Astrocyte of the cerebellum (primary cell): ENCODE measurements at regions not wholly inside any gene's neighbourhood (a gene's known extent, or its start where the extent isn't known, plus 50 kb on each side); places are given as distances from the start of the nearest gene placed in this dataset.

Source experiments
- DNase-seq: peaks from one replicate; pipeline ENCODE4 v3.0.0-alpha.2; 2011; ENCODE audit warnings: low read depth
- H3K4me3 ChIP-seq: 2 replicates; pipeline ENCODE4 v1.5.1; 2011; ENCODE audit warnings: mild to moderate bottlenecking, low read depth, low read length, moderate library complexity
- in situ Hi-C: cut with HindIII; loops from 2 replicates; pipeline ENCODE4 v1.10.0; 2017; ENCODE audit warnings: low sequenced_read_pairs
- TF ChIP-seq, protein P1 (sequence below): IDR thresholded peaks from 2 replicates; pipeline ENCODE4 v1.5.1; 2012; ENCODE audit warnings: low read length, low read depth, moderate library complexity, mild to moderate bottlenecking; ENCODE audit errors: missing control alignments

DNA sequence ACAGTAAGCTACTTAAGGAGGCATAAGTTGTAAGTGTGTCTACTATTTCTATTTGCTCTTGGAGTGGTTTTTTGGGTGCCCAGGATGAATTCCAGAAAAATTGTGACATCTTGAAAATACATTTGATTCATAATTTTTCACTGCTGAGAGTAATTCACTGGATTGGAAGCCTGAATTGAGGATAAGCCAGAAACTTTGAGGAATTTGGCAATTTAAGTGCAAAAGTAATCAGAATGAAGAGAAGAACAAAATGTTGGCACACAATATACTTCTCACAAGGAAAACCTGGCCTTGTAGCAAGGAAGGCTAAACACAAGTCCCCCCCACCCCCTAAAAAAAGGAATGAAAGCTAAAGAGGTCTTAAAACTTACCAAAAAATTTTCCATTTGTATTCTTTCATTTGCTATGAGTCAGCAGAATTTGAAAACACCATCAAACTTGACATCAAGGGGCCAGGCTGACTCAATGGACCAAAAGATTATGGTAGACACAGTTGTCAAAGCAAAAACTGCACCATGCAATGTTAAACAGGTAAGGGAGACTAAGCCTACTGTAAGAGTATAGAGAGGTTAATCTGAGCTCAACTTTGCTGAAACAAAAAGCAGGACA is 840.0 kb downstream of the FRK start:
- TF ChIP-seq, protein P1, sequence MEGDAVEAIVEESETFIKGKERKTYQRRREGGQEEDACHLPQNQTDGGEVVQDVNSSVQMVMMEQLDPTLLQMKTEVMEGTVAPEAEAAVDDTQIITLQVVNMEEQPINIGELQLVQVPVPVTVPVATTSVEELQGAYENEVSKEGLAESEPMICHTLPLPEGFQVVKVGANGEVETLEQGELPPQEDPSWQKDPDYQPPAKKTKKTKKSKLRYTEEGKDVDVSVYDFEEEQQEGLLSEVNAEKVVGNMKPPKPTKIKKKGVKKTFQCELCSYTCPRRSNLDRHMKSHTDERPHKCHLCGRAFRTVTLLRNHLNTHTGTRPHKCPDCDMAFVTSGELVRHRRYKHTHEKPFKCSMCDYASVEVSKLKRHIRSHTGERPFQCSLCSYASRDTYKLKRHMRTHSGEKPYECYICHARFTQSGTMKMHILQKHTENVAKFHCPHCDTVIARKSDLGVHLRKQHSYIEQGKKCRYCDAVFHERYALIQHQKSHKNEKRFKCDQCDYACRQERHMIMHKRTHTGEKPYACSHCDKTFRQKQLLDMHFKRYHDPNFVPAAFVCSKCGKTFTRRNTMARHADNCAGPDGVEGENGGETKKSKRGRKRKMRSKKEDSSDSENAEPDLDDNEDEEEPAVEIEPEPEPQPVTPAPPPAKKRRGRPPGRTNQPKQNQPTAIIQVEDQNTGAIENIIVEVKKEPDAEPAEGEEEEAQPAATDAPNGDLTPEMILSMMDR, result no peak
- DNase-seq, result no peak
- in situ Hi-C loops, result no loop called here
- H3K4me3 ChIP-seq, result no peak overlapping the region

DNA sequence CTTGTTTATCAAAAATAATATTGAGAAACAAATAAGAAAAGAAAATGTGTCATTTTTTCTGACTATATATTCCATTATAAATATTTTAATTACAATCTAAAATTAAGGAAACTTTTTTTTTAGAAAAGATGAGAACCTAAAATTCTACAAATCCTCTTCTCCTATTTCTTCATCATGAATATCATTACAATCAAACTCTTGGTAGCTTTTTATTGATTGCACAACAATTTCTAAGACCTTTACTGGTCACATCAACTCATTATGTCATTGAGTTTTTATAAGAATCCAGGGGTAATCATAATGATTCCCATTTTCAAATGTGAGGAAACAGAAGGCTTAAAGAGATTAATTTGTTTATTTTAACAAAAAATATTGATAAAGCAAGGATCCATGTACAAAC is 841.0 kb downstream of the FRK start:
- no peak for DNase-seq
- in situ Hi-C loops, result no loop called here
- TF ChIP-seq, protein P1, result no peak
- no peak overlapping the region for H3K4me3 ChIP-seq

DNA sequence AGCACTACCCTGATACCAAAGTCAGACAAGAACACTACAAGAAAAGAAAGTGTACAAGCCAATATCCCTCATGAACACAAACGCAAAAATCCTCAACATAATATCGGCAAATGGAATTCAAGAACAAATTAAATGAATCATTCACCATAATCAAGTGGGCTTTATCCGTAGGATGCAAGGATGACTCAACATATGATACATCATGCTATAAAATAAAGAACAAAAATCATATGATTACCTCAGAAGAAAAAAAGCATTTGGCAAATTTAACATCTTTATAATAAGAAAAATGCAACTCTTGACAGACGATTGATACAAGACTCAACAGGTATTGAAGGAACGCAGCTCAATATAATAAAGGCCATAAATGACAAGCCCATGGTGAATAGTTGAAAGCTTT is 843.9 kb downstream of the FRK start:
- in situ Hi-C loops, result no loop called here
- no peak for DNase-seq

DNA sequence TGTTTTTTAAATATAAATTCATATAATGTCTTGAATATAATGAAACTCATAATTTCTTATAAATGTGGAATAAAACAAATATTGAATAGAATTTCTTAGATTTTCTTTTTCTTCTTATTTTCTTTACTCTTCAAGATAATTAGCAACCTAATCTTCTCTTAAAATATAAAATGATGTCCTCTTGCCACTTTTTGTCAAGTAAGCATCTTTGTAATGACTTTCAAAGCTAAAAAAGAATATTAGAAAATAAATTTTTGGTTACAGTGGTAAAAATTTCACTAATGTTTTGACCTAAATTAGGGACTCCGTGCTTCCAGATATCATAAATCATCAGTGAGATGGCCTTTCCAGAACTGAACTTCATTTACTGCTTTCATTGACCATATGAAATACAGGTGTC is 846.4 kb downstream of the FRK start:
- DNase-seq, result no peak
- TF ChIP-seq, protein P1, result no peak
- H3K4me3 ChIP-seq, result no peak overlapping the region
- in situ Hi-C loops, result no loop called here

More for the DNA sequence above, 843.9 kb downstream of the FRK start:
- no peak overlapping the region for H3K4me3 ChIP-seq
- TF ChIP-seq, protein P1, result no peak

DNA sequence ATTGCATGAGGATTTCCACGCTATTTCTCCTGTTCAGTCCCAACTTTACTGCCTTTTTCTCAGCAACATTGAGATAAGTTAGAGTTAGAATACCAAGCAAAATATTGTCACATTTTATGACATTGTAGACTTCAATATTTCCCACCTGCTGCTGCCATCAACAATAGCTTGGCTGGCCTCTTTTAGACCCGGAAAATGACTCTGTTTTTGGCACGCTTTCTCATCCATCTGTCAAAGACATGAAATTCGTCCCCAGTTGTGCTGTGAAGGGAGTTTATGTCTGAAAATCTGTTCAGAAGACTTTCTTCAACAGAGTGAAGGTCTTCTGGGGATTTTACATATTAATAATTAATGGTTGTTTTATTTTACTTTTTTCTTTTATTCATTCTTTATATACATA is 857.3 kb downstream of the FRK start:
- in situ Hi-C loops, result no loop called here
- no peak for DNase-seq
- TF ChIP-seq, protein P1, result no peak
- no peak overlapping the region for H3K4me3 ChIP-seq

DNA sequence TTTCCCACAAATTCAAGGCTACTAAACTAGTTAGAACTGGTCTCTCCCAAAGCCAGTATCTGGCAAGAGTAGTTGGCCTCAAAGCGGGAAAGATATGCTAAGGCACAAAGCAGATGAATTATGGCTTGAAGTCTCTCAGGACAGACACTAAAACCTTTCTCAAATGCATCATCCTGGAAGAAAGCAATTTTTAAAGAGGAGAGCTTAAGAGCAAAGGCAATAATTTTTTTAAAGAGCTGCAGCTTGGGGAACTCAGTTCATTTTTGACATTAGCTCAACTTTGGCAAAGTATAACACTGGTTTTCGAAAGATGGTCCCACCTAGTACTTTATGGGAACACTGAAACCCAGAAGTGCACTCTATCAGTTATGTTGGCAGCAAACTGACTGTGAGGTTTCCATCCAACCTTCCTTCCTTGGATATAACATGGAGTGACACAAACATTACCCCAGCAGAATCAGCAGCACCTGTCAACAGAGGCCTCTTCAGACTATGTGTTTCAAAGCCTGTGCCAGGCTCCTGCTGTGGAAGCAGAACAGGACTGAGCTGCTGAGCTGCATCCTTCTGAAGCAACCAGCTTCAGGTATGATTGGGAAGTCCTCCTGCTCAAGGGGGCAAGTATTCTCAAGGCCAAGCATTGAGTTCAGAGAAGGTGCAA is 852.3 kb upstream of the HS3ST5 start:
- no peak for DNase-seq
- TF ChIP-seq, protein P1, result no peak
- no peak overlapping the region for H3K4me3 ChIP-seq
- in situ Hi-C loops, result no loop called here
